Adrenal gland (tissue), 9 donors: ENCODE measurements at regions not wholly inside any gene's neighbourhood (a gene's known extent, or its start where the extent isn't known, plus 50 kb on each side); places are given as distances from the start of the nearest gene placed in this dataset.

Source experiments
- DNase-seq, 7 donors: peaks; one replicate each; pipeline ENCODE4 v3.0.0-alpha.2; 2019 to 2020
- H3K27ac ChIP-seq, 5 donors: fragments of 200-600 bp; sonication (generic) in 4 of 5; 1 replicate in 3 of 5; 2 replicates in 2 of 5; pipeline versions ENCODE4 v1.5.1 to v1.8.0; 2016 to 2020; ENCODE audit warnings: mild to moderate bottlenecking in 1 of 5
- H3K27me3 ChIP-seq: fragments of 200-600 bp; 2 replicates; pipeline ENCODE4 v1.8.0; 2021
- H3K36me3 ChIP-seq, 2 donors: fragments of 200-600 bp; replicated peaks in 1 of 2; 1 replicate in 1 of 2; 2 replicates in 1 of 2; pipeline versions ENCODE4 v1.5.1 to v1.8.0; 2018 to 2022
- H3K4me1 ChIP-seq, 2 donors: fragments of 200-600 bp; replicated peaks in 1 of 2; 1 replicate in 1 of 2; 2 replicates in 1 of 2; pipeline versions ENCODE4 v1.5.1 to v1.8.0; 2018 to 2021
- H3K4me3 ChIP-seq, 4 donors: fragments of 200-600 bp; sonication (generic) in 3 of 4; one replicate each; pipeline ENCODE4 v1.5.1; 2016 to 2018
- H3K9me3 ChIP-seq, 3 donors: fragments of 200-600 bp; sonication (generic) in 1 of 3; replicated peaks in 1 of 3; 1 replicate in 2 of 3; 2 replicates in 1 of 3; pipeline versions ENCODE4 v1.5.1 to v1.8.0; 2016 to 2021
- CTCF ChIP-seq, 6 experiments: fragments of 450-650 bp in 4 of 6; fragments of 200-600 bp in 2 of 6; sonication (generic) in 1 of 6; IDR thresholded peaks; 1 replicate in 5 of 6; 2 replicates in 1 of 6; pipeline versions ENCODE4 v1.5.1 to v1.8.0; 2016 to 2021; ENCODE audit warnings: antibody characterized with exemption in 6 of 6, mild to moderate bottlenecking in 2 of 6, moderate library complexity in 1 of 6
- POLR2A ChIP-seq, 2 donors: fragments of 450-650 bp; IDR thresholded peaks; one replicate each; pipeline ENCODE4 v1.6.1; 2017; ENCODE audit warnings: antibody characterized with exemption in 2 of 2, mild to moderate bottlenecking in 2 of 2, moderate library complexity in 1 of 2
- WGBS, 4 donors: extraction: QIAGEN DNeasy Blood & Tissue Kit in 2 of 4; methylation state at CpG; one replicate each; pipeline versions ENCODE4 v1.1.5 to v1.1.7; 2013 to 2017; 5-methylcytosine and 5-hydroxymethylcytosine counted together
- intact Hi-C, 2 donors: fragments of 100-400 bp; cut with DNase I; formaldehyde crosslinking; loops; one replicate each; pipeline versions ENCODE4 v1.14.1 to v1.15.0; 2022 to 2023
- donor health status: healthy with polysubstance abuse.
- donor health status: Bipolar disorder and iron deficiency.
- donor health status: DM: yes; HTN: yes; CAD: no.
- donor health status: DM: no; HTN: no; CAD: no.
- donor health status: DM: no; HTN: no; CAD: no.

GRCh38 chr3:20861454-20861853, 675.4 kb upstream of the SGO1 start:
- TF ChIP-seq POLR2A (IDR thresholded peaks at IDR 0.05) (no peak), CTCF (IDR thresholded peaks at IDR 0.05) (no peak)
- 46 to 61% (median 50%) methylated on average over 4 of the region's 4 CpGs for WGBS, 4 donors
- Histone ChIP-seq H3K36me3 (no peaks in the 10 kb centered on the region), H3K4me1 (no peaks in the 10 kb centered on the region), H3K4me3 (no peak overlapping the region), H3K27ac (no peak overlapping the region), H3K27me3 (no peaks in the 10 kb centered on the region), H3K9me3 (no peaks in the 10 kb centered on the region)
- DNase-seq: peak in 2 of 7 donors; percentile 11 to 16
- intact Hi-C loops: no loop called here

GRCh38 chr3:20857636-20858035, 671.6 kb upstream of the SGO1 start:
- Histone ChIP-seq H3K9me3 (no peaks in the 10 kb centered on the region), H3K36me3 (no peaks in the 10 kb centered on the region), H3K27ac (no peak overlapping the region), H3K27me3 (no peaks in the 10 kb centered on the region), H3K4me1 (no peaks in the 10 kb centered on the region), H3K4me3 (no peak overlapping the region)
- intact Hi-C loops: no loop called here
- TF ChIP-seq POLR2A (IDR thresholded peaks at IDR 0.05) (no peak), CTCF (IDR thresholded peaks at IDR 0.05) (no peak)
- DNase-seq: no peak
- 46 to 71% (median 63%) methylated on average over 2 of the region's 2 CpGs for WGBS, 4 donors

GRCh38 chr3:20853890-20854289, 667.9 kb upstream of the SGO1 start:
- TF ChIP-seq CTCF (IDR thresholded peaks at IDR 0.05) (no peak), POLR2A (IDR thresholded peaks at IDR 0.05) (no peak)
- Histone ChIP-seq H3K27me3 (no peaks in the 10 kb centered on the region), H3K36me3 (no peaks in the 10 kb centered on the region), H3K9me3 (no peaks in the 10 kb centered on the region), H3K4me1 (no peaks in the 10 kb centered on the region), H3K27ac (no peak overlapping the region), H3K4me3 (no peak overlapping the region)
- intact Hi-C loops: no loop called here
- DNase-seq: no peak
- 63 to 85% (median 74%) methylated on average over 1 of the region's 1 CpG for WGBS, 4 donors

GRCh38 chr3:20852712-20853111, 666.7 kb upstream of the SGO1 start:
- no peaks in the 10 kb centered on the region for H3K36me3 ChIP-seq
- DNase-seq: no peak
- no peak overlapping the region for H3K4me3 ChIP-seq
- H3K27me3 ChIP-seq: no peaks in the 10 kb centered on the region
- TF ChIP-seq CTCF (IDR thresholded peaks at IDR 0.05) (no peak), POLR2A (IDR thresholded peaks at IDR 0.05) (no peak)
- WGBS, 4 donors: 77 to 86% (median 84%) methylated on average over 2 of the region's 2 CpGs
- no peaks in the 10 kb centered on the region for H3K4me1 ChIP-seq
- no peak overlapping the region for H3K27ac ChIP-seq
- H3K9me3 ChIP-seq: no peaks in the 10 kb centered on the region
- intact Hi-C loops: no loop called here
